NT2/D1 (cell line): ENCODE measurements at regions not wholly inside any gene's neighbourhood (a gene's known extent, or its start where the extent isn't known, plus 50 kb on each side); places are given as distances from the start of the nearest gene placed in this dataset.
"Not testable (repeated sequence)": the region's sequence is repeated elsewhere in the genome, so short reads cannot be mapped to it uniquely, and the experiment has no call there.

Experiments
- DNase-seq: peaks from one replicate; pipeline ENCODE4 v3.0.0-alpha.2; 2011; ENCODE audit warnings: low read depth, low spot score
- H3K27me3 ChIP-seq: 2 replicates; pipeline ENCODE4 v1.6.0; 2011; ENCODE audit warnings: mild to moderate bottlenecking; ENCODE audit not compliant: insufficient read length, insufficient read depth
- H3K36me3 ChIP-seq: 2 replicates; pipeline ENCODE4 v1.6.1; 2011; ENCODE audit warnings: mild to moderate bottlenecking, low read length, mixed read lengths; ENCODE audit not compliant: insufficient read depth, insufficient read length
- H3K4me1 ChIP-seq: 2 replicates; pipeline ENCODE4 v1.5.1; 2011; ENCODE audit not compliant: insufficient read depth, insufficient read length
- H3K4me3 ChIP-seq: 2 replicates; pipeline ENCODE4 v1.5.1; 2011; ENCODE audit warnings: low read depth; ENCODE audit not compliant: insufficient read length
- H3K9ac ChIP-seq: 2 replicates; pipeline ENCODE4 v1.6.0; 2011; ENCODE audit warnings: low read depth; ENCODE audit not compliant: insufficient read length
- H3K9me3 ChIP-seq: 2 replicates; pipeline ENCODE4 v1.5.1; 2011; ENCODE audit warnings: mild to moderate bottlenecking, low read length; ENCODE audit not compliant: insufficient read depth
- SUZ12 ChIP-seq: IDR thresholded peaks from 2 replicates; pipeline ENCODE4 v1.6.1; 2011; ENCODE audit not compliant: insufficient read length, insufficient read depth; ENCODE audit errors: extremely low read depth
- YY1 ChIP-seq: IDR thresholded peaks from 2 replicates; pipeline ENCODE4 v1.6.1; 2011; ENCODE audit not compliant: insufficient read length, insufficient read depth
- ZNF274 ChIP-seq: IDR thresholded peaks from 2 replicates; pipeline ENCODE4 v1.6.1; 2011; ENCODE audit warnings: mild to moderate bottlenecking, low read depth, low read length

- Histone ChIP-seq H3K4me3 (no peak overlapping the region), H3K9ac (no peak overlapping the region), H3K9me3 (no peaks in the 10 kb centered on the region), H3K4me1 (no peaks in the 10 kb centered on the region), H3K27me3 (no peaks in the 10 kb centered on the region), H3K36me3 (no peaks in the 10 kb centered on the region)
- TF ChIP-seq ZNF274 (no peak), YY1 (no peak), SUZ12 (no peak)
- DNase-seq: no peak
Measured at GRCh38 chr14:81618695-81619094, 85.0 kb upstream of the SEL1L start.

- H3K4me1 ChIP-seq: no peaks in the 10 kb centered on the region
- DNase-seq: no peak
- TF ChIP-seq ZNF274: no peak
- TF ChIP-seq SUZ12: no peak
- TF ChIP-seq YY1: no peak
- H3K4me3 ChIP-seq: no peak overlapping the region
- no peaks in the 10 kb centered on the region for H3K36me3 ChIP-seq
- no peaks in the 10 kb centered on the region for H3K9me3 ChIP-seq
- no peaks in the 10 kb centered on the region for H3K27me3 ChIP-seq
- no peak overlapping the region for H3K9ac ChIP-seq
Measured at GRCh38 chr14:81619816-81620215, 86.2 kb upstream of the SEL1L start.

- not testable (repeated sequence) for H3K9me3 ChIP-seq, H3K27me3 ChIP-seq, H3K9ac ChIP-seq, H3K36me3 ChIP-seq, H3K4me1 ChIP-seq, DNase-seq, H3K4me3 ChIP-seq
Measured at GRCh38 chr14:81623771-81624396, 90.2 kb upstream of the SEL1L start.

GRCh38 chr14:81625343-81625742, 91.7 kb upstream of the SEL1L start:
- no peak for DNase-seq
- H3K36me3 ChIP-seq: no peaks in the 10 kb centered on the region
- H3K4me1 ChIP-seq: no peaks in the 10 kb centered on the region
- H3K9me3 ChIP-seq: no peaks in the 10 kb centered on the region
- TF ChIP-seq SUZ12 (no peak), YY1 (no peak), ZNF274 (no peak)
- H3K9ac ChIP-seq: no peak overlapping the region
- H3K27me3 ChIP-seq: no peaks in the 10 kb centered on the region
- H3K4me3 ChIP-seq: no peak overlapping the region

- no peaks in the 10 kb centered on the region for H3K36me3 ChIP-seq
- H3K4me1 ChIP-seq: no peaks in the 10 kb centered on the region
- H3K27me3 ChIP-seq: no peaks in the 10 kb centered on the region
- TF ChIP-seq ZNF274 (no peak), YY1 (no peak), SUZ12 (no peak)
- no peaks in the 10 kb centered on the region for H3K9me3 ChIP-seq
- no peak overlapping the region for H3K4me3 ChIP-seq
- H3K9ac ChIP-seq: no peak overlapping the region
- no peak for DNase-seq
Measured at GRCh38 chr14:81632157-81632556, 98.5 kb upstream of the SEL1L start.

GRCh38 chr14:81633496-81633895, 99.8 kb upstream of the SEL1L start:
- H3K36me3 ChIP-seq: no peaks in the 10 kb centered on the region
- no peaks in the 10 kb centered on the region for H3K9me3 ChIP-seq
- no peak for TF ChIP-seq ZNF274
- no peak for TF ChIP-seq YY1
- TF ChIP-seq SUZ12: no peak
- H3K9ac ChIP-seq: no peak overlapping the region
- DNase-seq: no peak
- no peaks in the 10 kb centered on the region for H3K4me1 ChIP-seq
- no peak overlapping the region for H3K4me3 ChIP-seq
- H3K27me3 ChIP-seq: no peaks in the 10 kb centered on the region

- no peak for DNase-seq
- Histone ChIP-seq H3K36me3 (no peaks in the 10 kb centered on the region), H3K9me3 (no peaks in the 10 kb centered on the region), H3K4me1 (no peaks in the 10 kb centered on the region), H3K4me3 (no peak overlapping the region), H3K9ac (no peak overlapping the region), H3K27me3 (no peaks in the 10 kb centered on the region)
- TF ChIP-seq YY1 (no peak), ZNF274 (no peak), SUZ12 (no peak)
Measured at GRCh38 chr14:81637639-81638038, 104.0 kb upstream of the SEL1L start.

- Histone ChIP-seq H3K27me3 (no peaks in the 10 kb centered on the region), H3K4me3 (no peak overlapping the region), H3K36me3 (no peaks in the 10 kb centered on the region), H3K9me3 (no peaks in the 10 kb centered on the region), H3K9ac (no peak overlapping the region), H3K4me1 (no peaks in the 10 kb centered on the region)
- TF ChIP-seq YY1: no peak
- no peak for TF ChIP-seq ZNF274
- TF ChIP-seq SUZ12: no peak
- no peak for DNase-seq
Measured at GRCh38 chr14:81638656-81639280, 105.1 kb upstream of the SEL1L start.
